Osteocyte (in vitro differentiated cells): ENCODE measurements at regions not wholly inside any gene's neighbourhood (a gene's known extent, or its start where the extent isn't known, plus 50 kb on each side); places are given as distances from the start of the nearest gene placed in this dataset.

ENCODE experiments used
- DNase-seq: peaks from one replicate; pipeline ENCODE4 v3.0.0; 2021; ENCODE audit warnings: mixed read lengths; ENCODE audit not compliant: unreplicated experiment; ENCODE audit errors: extremely low spot score
- H3K27ac Mint-ChIP-seq: one replicate; pipeline ENCODE4 v1.8.0; 2021; ENCODE audit warnings: mild to moderate bottlenecking, mixed read lengths; ENCODE audit not compliant: unreplicated experiment
- H3K27me3 Mint-ChIP-seq: one replicate; pipeline ENCODE4 v1.8.0; 2021; ENCODE audit warnings: mixed read lengths; ENCODE audit not compliant: unreplicated experiment
- H3K36me3 Mint-ChIP-seq: one replicate; pipeline ENCODE4 v1.8.0; 2021; ENCODE audit warnings: mixed read lengths; ENCODE audit not compliant: unreplicated experiment
- H3K4me1 Mint-ChIP-seq: one replicate; pipeline ENCODE4 v1.8.0; 2021; ENCODE audit warnings: mixed read lengths; ENCODE audit not compliant: unreplicated experiment
- H3K4me3 Mint-ChIP-seq: one replicate; pipeline ENCODE4 v1.8.0; 2021; ENCODE audit warnings: mild to moderate bottlenecking, moderate library complexity, mixed read lengths; ENCODE audit not compliant: unreplicated experiment
- H3K9me3 Mint-ChIP-seq: one replicate; pipeline ENCODE4 v1.8.0; 2021; ENCODE audit warnings: mixed read lengths; ENCODE audit not compliant: unreplicated experiment
- CTCF ChIP-seq: fragments of 200-600 bp; sonication (generic); IDR thresholded peaks from 2 replicates; pipeline ENCODE4 v1.5.0; 2021; ENCODE audit warnings: antibody characterized with exemption, mild to moderate bottlenecking, moderate library complexity

DNA sequence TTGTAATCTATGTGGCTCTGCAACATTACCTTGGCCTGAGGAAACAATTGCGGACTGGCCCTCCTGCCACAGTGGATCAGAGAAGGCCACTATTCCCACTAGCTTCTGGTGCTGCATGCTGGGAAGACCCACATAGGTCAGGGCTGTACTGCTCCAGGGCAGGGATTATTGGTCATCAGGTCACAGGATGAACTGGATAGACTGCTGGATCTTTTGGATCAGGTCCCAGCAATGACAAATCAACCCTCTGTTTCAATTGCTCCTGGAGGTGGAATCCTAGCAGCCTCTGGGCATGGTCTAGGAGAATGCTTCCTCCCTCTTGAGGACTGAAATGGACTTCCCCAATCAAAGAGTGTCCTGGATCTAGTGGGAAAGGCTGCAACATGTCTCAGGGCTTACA is 66.7 kb upstream of the PHF24 start:
- H3K4me1 Mint-ChIP-seq: no peaks in the 10 kb centered on the region
- no peaks in the 10 kb centered on the region for H3K36me3 Mint-ChIP-seq
- no peaks in the 10 kb centered on the region for H3K9me3 Mint-ChIP-seq
- DNase-seq: no peak
- H3K27me3 Mint-ChIP-seq: peaks cover 37% of the 10 kb centered on the region
- TF ChIP-seq CTCF: no peak
- H3K4me3 Mint-ChIP-seq: no peak overlapping the region
- no peak overlapping the region for H3K27ac Mint-ChIP-seq

- peaks cover 11% of the 10 kb centered on the region for H3K27me3 Mint-ChIP-seq
- no peak for TF ChIP-seq CTCF
- H3K4me3 Mint-ChIP-seq: no peak overlapping the region
- H3K9me3 Mint-ChIP-seq: no peaks in the 10 kb centered on the region
- no peak for DNase-seq
- no peak overlapping the region for H3K27ac Mint-ChIP-seq
- H3K36me3 Mint-ChIP-seq: no peaks in the 10 kb centered on the region
- H3K4me1 Mint-ChIP-seq: no peaks in the 10 kb centered on the region
Measured at GRCh38 chr9:34887841-34888240, 70.2 kb upstream of the PHF24 start.

GRCh38 chr9:34884747-34885189 is 73.3 kb upstream of the PHF24 start:
- Mint-ChIP-seq H3K36me3 (no peaks in the 10 kb centered on the region), H3K4me1 (no peaks in the 10 kb centered on the region), H3K9me3 (no peaks in the 10 kb centered on the region), H3K27me3 (peaks cover 18% of the 10 kb centered on the region), H3K4me3 (no peak overlapping the region), H3K27ac (no peak overlapping the region)
- no peak for TF ChIP-seq CTCF
- no peak for DNase-seq

- H3K9me3 Mint-ChIP-seq: no peaks in the 10 kb centered on the region
- H3K4me1 Mint-ChIP-seq: no peaks in the 10 kb centered on the region
- DNase-seq: no peak
- peaks cover 20% of the 10 kb centered on the region for H3K27me3 Mint-ChIP-seq
- no peaks in the 10 kb centered on the region for H3K36me3 Mint-ChIP-seq
- no peak overlapping the region for H3K4me3 Mint-ChIP-seq
- no peak overlapping the region for H3K27ac Mint-ChIP-seq
- no peak for TF ChIP-seq CTCF
Measured at GRCh38 chr9:34876096-34876495, 82.0 kb upstream of the PHF24 start.

DNA sequence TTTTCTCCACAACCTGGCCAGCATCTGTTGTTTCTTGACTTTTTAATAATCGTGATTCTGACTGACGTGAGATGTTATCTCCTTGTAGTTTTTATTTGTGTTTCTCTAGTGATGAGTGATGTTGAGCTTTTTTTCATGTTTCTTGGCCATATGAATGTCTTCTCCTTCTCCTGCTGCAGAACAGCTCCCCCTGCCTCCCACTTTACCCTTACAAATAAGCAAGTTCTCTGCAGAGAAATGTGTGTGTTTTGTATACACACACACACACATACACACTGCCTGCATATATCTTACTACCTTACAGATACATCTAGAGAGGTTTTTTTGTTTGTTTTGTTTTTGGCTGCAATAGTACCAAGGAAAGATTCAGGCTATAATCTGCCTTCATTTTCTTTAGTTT is 88.7 kb upstream of the PHF24 start:
- TF ChIP-seq CTCF: peak; percentile 36
- H3K4me3 Mint-ChIP-seq: no peak overlapping the region
- H3K27me3 Mint-ChIP-seq: peaks cover 8% of the 10 kb centered on the region
- no peaks in the 10 kb centered on the region for H3K36me3 Mint-ChIP-seq
- H3K9me3 Mint-ChIP-seq: no peaks in the 10 kb centered on the region
- H3K27ac Mint-ChIP-seq: no peak overlapping the region
- H3K4me1 Mint-ChIP-seq: no peaks in the 10 kb centered on the region
- no peak for DNase-seq
